Parathyroid adenoma (tissue), 2 donors: ENCODE measurements at regions not wholly inside any gene's neighbourhood (a gene's known extent, or its start where the extent isn't known, plus 50 kb on each side); places are given as distances from the start of the nearest gene placed in this dataset.

Experiments used
- H2AFZ ChIP-seq: fragments of 300-600 bp; sonication (generic); one replicate; pipeline ENCODE4 v1.7.0; 2017; ENCODE audit warnings: antibody characterized with exemption, mild to moderate bottlenecking
- H3K27ac ChIP-seq: fragments of 300-600 bp; sonication (generic); one replicate; pipeline ENCODE4 v1.7.0; 2017
- H3K27me3 ChIP-seq: fragments of 300-600 bp; sonication (generic); one replicate; pipeline ENCODE4 v1.7.0; 2017; ENCODE audit warnings: low read length; ENCODE audit not compliant: control insufficient read depth, insufficient read depth
- H3K36me3 ChIP-seq: fragments of 300-600 bp; sonication (generic); one replicate; pipeline ENCODE4 v1.7.0; 2017; ENCODE audit warnings: low read length; ENCODE audit not compliant: control insufficient read depth, insufficient read depth
- H3K4me1 ChIP-seq: fragments of 300-600 bp; sonication (generic); one replicate; pipeline ENCODE4 v1.7.0; 2017; ENCODE audit warnings: control low read depth
- H3K4me2 ChIP-seq: fragments of 300-600 bp; sonication (generic); one replicate; pipeline ENCODE4 v1.7.0; 2017; ENCODE audit warnings: low read length
- H3K4me3 ChIP-seq: fragments of 300-600 bp; sonication (generic); one replicate; pipeline ENCODE4 v1.7.0; 2017; ENCODE audit warnings: low read depth, low read length
- H3K79me2 ChIP-seq: fragments of 300-600 bp; sonication (generic); one replicate; pipeline ENCODE4 v1.7.0; 2017; ENCODE audit warnings: control low read depth
- H3K9ac ChIP-seq: fragments of 300-600 bp; sonication (generic); one replicate; pipeline ENCODE4 v1.7.0; 2017; ENCODE audit warnings: mild to moderate bottlenecking
- H3K9me3 ChIP-seq: fragments of 300-600 bp; sonication (generic); one replicate; pipeline ENCODE4 v1.7.0; 2017; ENCODE audit warnings: low read length; ENCODE audit not compliant: control insufficient read depth
- CTCF ChIP-seq: fragments of 300-600 bp; sonication (generic); IDR thresholded peaks from one replicate; pipeline ENCODE4 v1.7.0; 2017; ENCODE audit warnings: antibody characterized with exemption, mild to moderate bottlenecking
- donor health status: primary hyperparathyroidism.

- Histone ChIP-seq H3K4me2 (no peak overlapping the region), H2AFZ (no peak overlapping the region), H3K79me2 (no peaks in the 10 kb centered on the region), H3K9ac (no peak overlapping the region), H3K27ac (no peak overlapping the region), H3K27me3 (no peaks in the 10 kb centered on the region), H3K4me1 (no peaks in the 10 kb centered on the region), H3K9me3 (no peaks in the 10 kb centered on the region), H3K4me3 (no peak overlapping the region), H3K36me3 (no peaks in the 10 kb centered on the region)
- no peak for TF ChIP-seq CTCF
These were observed 295.1 kb downstream of the TLE1 start for GRCh38 chr9:81393985-81394811.

GRCh38 chr9:81391457-81391825 is 297.9 kb downstream of the TLE1 start:
- no peak overlapping the region for H3K4me2 ChIP-seq

GRCh38 chr9:81390792-81391456 is 298.4 kb downstream of the TLE1 start:
- no peak for TF ChIP-seq CTCF
- Histone ChIP-seq H3K27ac (no peak overlapping the region), H3K36me3 (no peaks in the 10 kb centered on the region), H3K4me3 (no peak overlapping the region), H3K79me2 (no peaks in the 10 kb centered on the region), H3K9ac (no peak overlapping the region), H2AFZ (no peak overlapping the region), H3K4me2 (no peak overlapping the region), H3K9me3 (no peaks in the 10 kb centered on the region), H3K27me3 (no peaks in the 10 kb centered on the region), H3K4me1 (no peaks in the 10 kb centered on the region)

More at GRCh38 chr9:81391457-81391825, 297.9 kb downstream of the TLE1 start:
- H3K27me3 ChIP-seq, result no peaks in the 10 kb centered on the region
- no peak overlapping the region for H3K9ac ChIP-seq
- TF ChIP-seq CTCF, result no peak
- H3K27ac ChIP-seq, result no peak overlapping the region
- H2AFZ ChIP-seq, result no peak overlapping the region
- H3K4me3 ChIP-seq, result no peak overlapping the region
- no peaks in the 10 kb centered on the region for H3K9me3 ChIP-seq
- H3K36me3 ChIP-seq, result no peaks in the 10 kb centered on the region
- H3K79me2 ChIP-seq, result no peaks in the 10 kb centered on the region
- H3K4me1 ChIP-seq, result no peaks in the 10 kb centered on the region

- H3K79me2 ChIP-seq, result no peaks in the 10 kb centered on the region
- H3K27me3 ChIP-seq, result no peaks in the 10 kb centered on the region
- no peaks in the 10 kb centered on the region for H3K4me1 ChIP-seq
- H3K9ac ChIP-seq, result no peak overlapping the region
- no peaks in the 10 kb centered on the region for H3K36me3 ChIP-seq
- no peak for TF ChIP-seq CTCF
- no peak overlapping the region for H2AFZ ChIP-seq
- no peak overlapping the region for H3K4me3 ChIP-seq
- no peak overlapping the region for H3K4me2 ChIP-seq
- H3K27ac ChIP-seq, result no peak overlapping the region
- no peaks in the 10 kb centered on the region for H3K9me3 ChIP-seq
These were observed 299.8 kb downstream of the TLE1 start for GRCh38 chr9:81389569-81389993.
